SK-N-SH (cell line): ENCODE measurements at regions not wholly inside any gene's neighbourhood (a gene's known extent, or its start where the extent isn't known, plus 50 kb on each side); places are given as distances from the start of the nearest gene placed in this dataset.

Experiments
- CTCF ChIA-PET: fragments of 300-600, 350-600 bp; formaldehyde crosslinking; extraction: SDS; loops from one replicate; lab custom pipeline; 2021; lab: Yijun Ruan, JAX
- POLR2A ChIA-PET: fragments of 350-600 bp; sonication (Branson Sonifier 250); formaldehyde crosslinking; extraction: SDS; loops from one replicate; lab custom pipeline; 2020; ENCODE audit warnings: antibody characterized with exemption, inconsistent platforms; lab: Yijun Ruan, JAX
- DNase-seq: peaks from one replicate; pipeline ENCODE4 v3.0.0; 2012
- H2AFZ ChIP-seq: fragments of 200-600 bp; sonication (generic); 2 replicates; pipeline ENCODE4 v1.8.1; 2016; ENCODE audit warnings: antibody characterized with exemption, mild to moderate bottlenecking, low read depth
- H3F3A ChIP-seq: fragments of 200-600 bp; sonication (generic); replicated peaks from 2 replicates; pipeline ENCODE3; 2016; ENCODE audit warnings: antibody characterized with exemption, mild to moderate bottlenecking; ENCODE audit not compliant: insufficient read depth
- H3K27ac ChIP-seq, 2 experiments: fragments of 200-500 bp in 1 of 2; fragments of 200-600 bp in 1 of 2; sonication (Bioruptor generic) in 1 of 2; sonication (generic), shearing (Covaris generic) in 1 of 2; 2 replicates each; pipeline versions ENCODE4 v1.5.1 to v1.6.1; 2014 to 2016; ENCODE audit warnings: low read depth in 2 of 2, inconsistent platforms in 1 of 2, low read length in 1 of 2, mild to moderate bottlenecking in 1 of 2, mixed read lengths in 1 of 2
- H3K27me3 ChIP-seq: fragments of 200-600 bp; sonication (generic), shearing (Covaris generic); 2 replicates; pipeline ENCODE4 v1.6.1; 2016; ENCODE audit warnings: mixed run types; ENCODE audit not compliant: insufficient read depth
- H3K36me3 ChIP-seq, 2 experiments: fragments of 200-500 bp in 1 of 2; fragments of 200-600 bp in 1 of 2; sonication (Bioruptor generic) in 1 of 2; sonication (generic) in 1 of 2; replicated peaks in 1 of 2; 2 replicates each; pipeline versions ENCODE3 to v1.5.1; 2014 to 2016; ENCODE audit warnings: low read length in 1 of 2, mild to moderate bottlenecking in 1 of 2; ENCODE audit not compliant: insufficient read depth in 2 of 2, control insufficient read depth in 1 of 2
- H3K4me1 ChIP-seq, 2 experiments: fragments of 200-500 bp in 1 of 2; fragments of 200-600 bp in 1 of 2; sonication (Bioruptor generic) in 1 of 2; sonication (generic), shearing (Covaris generic) in 1 of 2; 2 replicates each; pipeline versions ENCODE4 v1.5.1 to v1.6.1; 2014 to 2016; ENCODE audit warnings: low read depth in 1 of 2, low read length in 1 of 2, mixed run types in 1 of 2; ENCODE audit not compliant: insufficient read depth in 2 of 2, control insufficient read depth in 1 of 2
- H3K4me2 ChIP-seq: fragments of 200-600 bp; sonication (generic), shearing (Covaris generic); 2 replicates; pipeline ENCODE4 v1.6.1; 2017; ENCODE audit warnings: mixed run types
- H3K4me3 ChIP-seq, 2 experiments: fragments of 200-500 bp in 1 of 2; fragments of 200-600 bp in 1 of 2; sonication (Bioruptor generic) in 1 of 2; sonication (generic), shearing (Covaris generic) in 1 of 2; 2 replicates each; pipeline versions ENCODE4 v1.5.1 to v1.8.1; 2014 to 2016; ENCODE audit warnings: low read depth in 2 of 2, inconsistent platforms in 1 of 2, low read length in 1 of 2, mild to moderate bottlenecking in 1 of 2, mixed read lengths in 1 of 2, moderate library complexity in 1 of 2
- H3K79me2 ChIP-seq: fragments of 200-600 bp; sonication (generic); 2 replicates; pipeline ENCODE4 v1.8.1; 2017; ENCODE audit warnings: mild to moderate bottlenecking; ENCODE audit not compliant: insufficient read depth
- H3K9ac ChIP-seq: fragments of 200-600 bp; sonication (generic); 2 replicates; pipeline ENCODE4 v1.6.1; 2017; ENCODE audit warnings: mixed run types
- H3K9me2 ChIP-seq: fragments of 200-600 bp; sonication (generic); 2 replicates; pipeline ENCODE4 v1.6.1; 2017; ENCODE audit warnings: mixed run types
- H3K9me3 ChIP-seq: fragments of 200-600 bp; sonication (generic); 2 replicates; pipeline ENCODE4 v1.6.1; 2017; ENCODE audit warnings: mixed run types, mild to moderate bottlenecking, moderate library complexity
- H4K20me1 ChIP-seq: fragments of 200-600 bp; sonication (generic); 2 replicates; pipeline ENCODE4 v1.6.1; 2017; ENCODE audit warnings: mild to moderate bottlenecking, mixed run types; ENCODE audit not compliant: insufficient read depth
- CHD2 ChIP-seq: fragments of 150-350 bp; IDR thresholded peaks from 2 replicates; pipeline ENCODE4 v1.6.1; 2018; ENCODE audit warnings: low read length; ENCODE audit not compliant: partially characterized antibody
- EP300 ChIP-seq, 2 experiments: IDR thresholded peaks; 2 replicates each; pipeline versions ENCODE4 v1.4.0 to v1.6.1; 2012; ENCODE audit warnings: borderline replicate concordance in 1 of 2, low read depth in 1 of 2, low read length in 1 of 2
- FOSL2 ChIP-seq: IDR thresholded peaks from 2 replicates; pipeline ENCODE4 v1.4.0; 2012; ENCODE audit warnings: low read depth, mild to moderate bottlenecking, moderate library complexity, borderline replicate concordance
- JUND ChIP-seq: IDR thresholded peaks from 2 replicates; pipeline ENCODE4 v1.4.0; 2012
- MEF2A ChIP-seq: IDR thresholded peaks from 2 replicates; pipeline ENCODE4 v1.4.0; 2012; ENCODE audit warnings: low read depth, borderline replicate concordance
- MXI1 ChIP-seq: IDR thresholded peaks from 2 replicates; pipeline ENCODE4 v1.6.1; 2012; ENCODE audit warnings: mild to moderate bottlenecking, low read depth, low read length, improper control_type of control experiment
- NFIC ChIP-seq: IDR thresholded peaks from 2 replicates; pipeline ENCODE4 v1.4.0; 2012; ENCODE audit warnings: borderline replicate concordance
- RAD21 ChIP-seq: IDR thresholded peaks from 2 replicates; pipeline ENCODE4 v1.6.1; 2012; ENCODE audit warnings: mild to moderate bottlenecking, low read length
- RCOR1 ChIP-seq: fragments of 150-350 bp; IDR thresholded peaks from 2 replicates; pipeline ENCODE4 v1.6.1; 2017; ENCODE audit warnings: antibody characterized with exemption, low read length
- SIN3A ChIP-seq: IDR thresholded peaks from 2 replicates; pipeline ENCODE4 v1.6.1; 2012; ENCODE audit warnings: low read depth, mild to moderate bottlenecking, low read length, moderate library complexity, borderline replicate concordance
- TCF12 ChIP-seq: IDR thresholded peaks from 2 replicates; pipeline ENCODE4 v1.4.0; 2012
- TEAD4 ChIP-seq: IDR thresholded peaks from 2 replicates; pipeline ENCODE4 v1.4.0; 2012; ENCODE audit warnings: mild to moderate bottlenecking, borderline replicate concordance; ENCODE audit not compliant: insufficient read depth
- WGBS: methylation state at CpG from one replicate; pipeline ENCODE4 v1.1.6; 2017; ENCODE audit warnings: low lambda C conversion rate; 5-methylcytosine and 5-hydroxymethylcytosine counted together
- TF ChIP-seq, protein P1 (sequence below): IDR thresholded peaks from 2 replicates; pipeline ENCODE4; 2012
- TF ChIP-seq, protein P2 (sequence below): IDR thresholded peaks from 2 replicates; pipeline ENCODE4 v1.4.0; 2012; ENCODE audit warnings: low read depth, borderline replicate concordance
- TF ChIP-seq, protein P3 (sequence below): IDR thresholded peaks from 2 replicates; pipeline ENCODE4 v1.6.1; 2012; ENCODE audit warnings: mild to moderate bottlenecking, low read depth, low read length, moderate library complexity
- TF ChIP-seq, protein P4 (sequence below): IDR thresholded peaks from 2 replicates; pipeline ENCODE4 v1.4.0; 2012; ENCODE audit warnings: low read depth, borderline replicate concordance
- TF ChIP-seq, protein P5 (sequence below): fragments of 200-600 bp; sonication (generic); IDR thresholded peaks from 2 replicates; pipeline ENCODE4 v1.6.1; 2017; ENCODE audit warnings: antibody characterized with exemption, mild to moderate bottlenecking, moderate library complexity

DNA sequence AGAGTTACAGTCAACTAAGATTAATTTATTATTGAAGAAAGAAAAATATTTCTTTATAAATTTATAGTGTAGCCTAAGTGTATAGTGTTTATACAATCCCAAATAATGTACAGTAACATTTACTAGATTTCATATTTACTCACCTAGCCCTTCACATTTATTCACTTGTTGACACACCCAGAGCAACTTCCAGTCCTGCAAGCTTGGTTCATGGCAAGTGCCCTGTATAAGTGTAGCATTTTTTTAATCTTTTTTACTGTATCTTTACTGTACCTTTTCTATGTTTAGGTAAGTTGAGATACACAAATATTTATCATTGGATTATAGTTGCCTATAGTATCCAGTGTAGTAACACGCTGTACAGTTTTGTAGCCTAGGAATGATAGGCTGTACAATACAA, 119.9 kb downstream of the SPATA31D1 start:
- Histone ChIP-seq H3K9me2 (no peaks in the 10 kb centered on the region), H3K9ac (no peak overlapping the region), H3K27me3 (no peaks in the 10 kb centered on the region), H3K9me3 (no peaks in the 10 kb centered on the region), H3K27ac (no peak overlapping the region), H3K4me2 (no peak overlapping the region), H4K20me1 (no peaks in the 10 kb centered on the region), H3F3A (no peaks in the 10 kb centered on the region), H3K4me3 (no peak overlapping the region), H3K4me1 (no peaks in the 10 kb centered on the region; a peak in 1 of 4 replicates), H2AFZ (no peak overlapping the region), H3K36me3 (no peaks in the 10 kb centered on the region), H3K79me2 (no peaks in the 10 kb centered on the region)
- CTCF ChIA-PET = no interaction called here
- no peak for DNase-seq
- POLR2A ChIA-PET = no interaction called here
- TF ChIP-seq NFIC (no peak), JUND (no peak), RAD21 (no peak), CHD2 (no peak), TCF12 (no peak), MEF2A (no peak), RCOR1 (no peak), SIN3A (no peak), TEAD4 (no peak), FOSL2 (no peak), EP300 (IDR thresholded peaks at IDR 0.05; ENCODE audit: borderline replicate concordance in 1 of 2, low read depth in 1 of 2, low read length in 1 of 2) (no peak), MXI1 (no peak)
- TF ChIP-seq, protein P1, sequence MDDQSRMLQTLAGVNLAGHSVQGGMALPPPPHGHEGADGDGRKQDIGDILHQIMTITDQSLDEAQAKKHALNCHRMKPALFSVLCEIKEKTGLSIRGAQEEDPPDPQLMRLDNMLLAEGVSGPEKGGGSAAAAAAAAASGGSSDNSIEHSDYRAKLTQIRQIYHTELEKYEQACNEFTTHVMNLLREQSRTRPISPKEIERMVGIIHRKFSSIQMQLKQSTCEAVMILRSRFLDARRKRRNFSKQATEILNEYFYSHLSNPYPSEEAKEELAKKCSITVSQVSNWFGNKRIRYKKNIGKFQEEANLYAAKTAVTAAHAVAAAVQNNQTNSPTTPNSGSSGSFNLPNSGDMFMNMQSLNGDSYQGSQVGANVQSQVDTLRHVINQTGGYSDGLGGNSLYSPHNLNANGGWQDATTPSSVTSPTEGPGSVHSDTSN = no peak
- TF ChIP-seq, protein P2, sequence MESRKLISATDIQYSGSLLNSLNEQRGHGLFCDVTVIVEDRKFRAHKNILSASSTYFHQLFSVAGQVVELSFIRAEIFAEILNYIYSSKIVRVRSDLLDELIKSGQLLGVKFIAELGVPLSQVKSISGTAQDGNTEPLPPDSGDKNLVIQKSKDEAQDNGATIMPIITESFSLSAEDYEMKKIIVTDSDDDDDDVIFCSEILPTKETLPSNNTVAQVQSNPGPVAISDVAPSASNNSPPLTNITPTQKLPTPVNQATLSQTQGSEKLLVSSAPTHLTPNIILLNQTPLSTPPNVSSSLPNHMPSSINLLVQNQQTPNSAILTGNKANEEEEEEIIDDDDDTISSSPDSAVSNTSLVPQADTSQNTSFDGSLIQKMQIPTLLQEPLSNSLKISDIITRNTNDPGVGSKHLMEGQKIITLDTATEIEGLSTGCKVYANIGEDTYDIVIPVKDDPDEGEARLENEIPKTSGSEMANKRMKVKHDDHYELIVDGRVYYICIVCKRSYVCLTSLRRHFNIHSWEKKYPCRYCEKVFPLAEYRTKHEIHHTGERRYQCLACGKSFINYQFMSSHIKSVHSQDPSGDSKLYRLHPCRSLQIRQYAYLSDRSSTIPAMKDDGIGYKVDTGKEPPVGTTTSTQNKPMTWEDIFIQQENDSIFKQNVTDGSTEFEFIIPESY = no peak
- TF ChIP-seq, protein P3, sequence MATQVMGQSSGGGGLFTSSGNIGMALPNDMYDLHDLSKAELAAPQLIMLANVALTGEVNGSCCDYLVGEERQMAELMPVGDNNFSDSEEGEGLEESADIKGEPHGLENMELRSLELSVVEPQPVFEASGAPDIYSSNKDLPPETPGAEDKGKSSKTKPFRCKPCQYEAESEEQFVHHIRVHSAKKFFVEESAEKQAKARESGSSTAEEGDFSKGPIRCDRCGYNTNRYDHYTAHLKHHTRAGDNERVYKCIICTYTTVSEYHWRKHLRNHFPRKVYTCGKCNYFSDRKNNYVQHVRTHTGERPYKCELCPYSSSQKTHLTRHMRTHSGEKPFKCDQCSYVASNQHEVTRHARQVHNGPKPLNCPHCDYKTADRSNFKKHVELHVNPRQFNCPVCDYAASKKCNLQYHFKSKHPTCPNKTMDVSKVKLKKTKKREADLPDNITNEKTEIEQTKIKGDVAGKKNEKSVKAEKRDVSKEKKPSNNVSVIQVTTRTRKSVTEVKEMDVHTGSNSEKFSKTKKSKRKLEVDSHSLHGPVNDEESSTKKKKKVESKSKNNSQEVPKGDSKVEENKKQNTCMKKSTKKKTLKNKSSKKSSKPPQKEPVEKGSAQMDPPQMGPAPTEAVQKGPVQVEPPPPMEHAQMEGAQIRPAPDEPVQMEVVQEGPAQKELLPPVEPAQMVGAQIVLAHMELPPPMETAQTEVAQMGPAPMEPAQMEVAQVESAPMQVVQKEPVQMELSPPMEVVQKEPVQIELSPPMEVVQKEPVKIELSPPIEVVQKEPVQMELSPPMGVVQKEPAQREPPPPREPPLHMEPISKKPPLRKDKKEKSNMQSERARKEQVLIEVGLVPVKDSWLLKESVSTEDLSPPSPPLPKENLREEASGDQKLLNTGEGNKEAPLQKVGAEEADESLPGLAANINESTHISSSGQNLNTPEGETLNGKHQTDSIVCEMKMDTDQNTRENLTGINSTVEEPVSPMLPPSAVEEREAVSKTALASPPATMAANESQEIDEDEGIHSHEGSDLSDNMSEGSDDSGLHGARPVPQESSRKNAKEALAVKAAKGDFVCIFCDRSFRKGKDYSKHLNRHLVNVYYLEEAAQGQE = no peak
- TF ChIP-seq, protein P4, sequence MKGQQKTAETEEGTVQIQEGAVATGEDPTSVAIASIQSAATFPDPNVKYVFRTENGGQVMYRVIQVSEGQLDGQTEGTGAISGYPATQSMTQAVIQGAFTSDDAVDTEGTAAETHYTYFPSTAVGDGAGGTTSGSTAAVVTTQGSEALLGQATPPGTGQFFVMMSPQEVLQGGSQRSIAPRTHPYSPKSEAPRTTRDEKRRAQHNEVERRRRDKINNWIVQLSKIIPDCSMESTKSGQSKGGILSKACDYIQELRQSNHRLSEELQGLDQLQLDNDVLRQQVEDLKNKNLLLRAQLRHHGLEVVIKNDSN = no peak
- TF ChIP-seq, protein P5, sequence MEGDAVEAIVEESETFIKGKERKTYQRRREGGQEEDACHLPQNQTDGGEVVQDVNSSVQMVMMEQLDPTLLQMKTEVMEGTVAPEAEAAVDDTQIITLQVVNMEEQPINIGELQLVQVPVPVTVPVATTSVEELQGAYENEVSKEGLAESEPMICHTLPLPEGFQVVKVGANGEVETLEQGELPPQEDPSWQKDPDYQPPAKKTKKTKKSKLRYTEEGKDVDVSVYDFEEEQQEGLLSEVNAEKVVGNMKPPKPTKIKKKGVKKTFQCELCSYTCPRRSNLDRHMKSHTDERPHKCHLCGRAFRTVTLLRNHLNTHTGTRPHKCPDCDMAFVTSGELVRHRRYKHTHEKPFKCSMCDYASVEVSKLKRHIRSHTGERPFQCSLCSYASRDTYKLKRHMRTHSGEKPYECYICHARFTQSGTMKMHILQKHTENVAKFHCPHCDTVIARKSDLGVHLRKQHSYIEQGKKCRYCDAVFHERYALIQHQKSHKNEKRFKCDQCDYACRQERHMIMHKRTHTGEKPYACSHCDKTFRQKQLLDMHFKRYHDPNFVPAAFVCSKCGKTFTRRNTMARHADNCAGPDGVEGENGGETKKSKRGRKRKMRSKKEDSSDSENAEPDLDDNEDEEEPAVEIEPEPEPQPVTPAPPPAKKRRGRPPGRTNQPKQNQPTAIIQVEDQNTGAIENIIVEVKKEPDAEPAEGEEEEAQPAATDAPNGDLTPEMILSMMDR = no peak
- WGBS = 72% methylated on average over 1 of the region's 1 CpG
